Gastroesophageal sphincter (tissue), 3 donors: ENCODE measurements at regions not wholly inside any gene's neighbourhood (a gene's known extent, or its start where the extent isn't known, plus 50 kb on each side); places are given as distances from the start of the nearest gene placed in this dataset.

Experiments
- EP300 ChIP-seq: sonication (generic); formaldehyde crosslinking; IDR thresholded peaks from one replicate; pipeline ENCODE4 v1.6.1; 2017; ENCODE audit warnings: antibody characterized with exemption, mild to moderate bottlenecking
- POLR2A ChIP-seq, 2 donors: fragments of 450-650 bp; IDR thresholded peaks; one replicate each; pipeline ENCODE4 v1.6.1; 2017; ENCODE audit warnings: antibody characterized with exemption in 2 of 2, mild to moderate bottlenecking in 2 of 2, moderate library complexity in 1 of 2
- POLR2AphosphoS5 ChIP-seq: sonication (generic); formaldehyde crosslinking; IDR thresholded peaks from one replicate; pipeline ENCODE4 v1.6.1; 2017; ENCODE audit warnings: antibody characterized with exemption
- TF ChIP-seq, protein P1 (sequence below), 4 experiments: fragments of 200-600 bp in 2 of 4; fragments of 450-650 bp in 2 of 4; sonication (generic) in 1 of 4; IDR thresholded peaks; one replicate each; pipeline ENCODE4 v1.5.1; 2017 to 2019; ENCODE audit warnings: antibody characterized with exemption in 4 of 4, mild to moderate bottlenecking in 2 of 4, moderate library complexity in 2 of 4

DNA sequence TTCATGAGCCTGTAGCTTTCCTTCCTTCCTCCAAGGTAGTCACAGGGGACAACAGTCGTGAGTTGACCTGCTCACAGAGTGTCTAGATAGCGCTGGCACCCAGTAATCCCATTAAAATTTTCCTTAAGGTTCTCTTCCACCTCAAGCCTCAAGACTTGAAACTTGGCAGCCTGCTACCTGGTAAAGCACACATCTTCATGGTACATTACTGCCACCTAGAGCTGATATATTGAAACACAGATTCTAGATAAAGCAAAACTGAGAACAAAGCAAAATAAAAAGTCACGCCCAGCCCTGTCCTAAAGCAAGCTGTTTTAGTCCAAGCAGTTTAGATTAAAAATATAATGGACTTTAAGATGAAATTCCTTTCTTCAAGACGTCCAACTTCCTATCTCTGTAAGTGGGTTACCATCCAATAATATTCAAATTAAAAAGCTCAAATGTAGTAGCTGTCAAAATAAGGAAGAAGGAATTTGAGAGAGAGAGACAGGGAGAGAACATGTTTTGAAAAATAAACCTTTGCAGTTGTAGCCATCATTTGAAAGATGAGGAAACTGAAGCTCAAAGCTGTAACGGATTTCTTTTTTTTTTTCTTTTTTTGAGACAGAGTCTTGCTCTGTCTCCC, 50.7 kb upstream of the CD83 start:
- no peak for TF ChIP-seq POLR2A (IDR thresholded peaks at IDR 0.05)
- TF ChIP-seq, protein P1, sequence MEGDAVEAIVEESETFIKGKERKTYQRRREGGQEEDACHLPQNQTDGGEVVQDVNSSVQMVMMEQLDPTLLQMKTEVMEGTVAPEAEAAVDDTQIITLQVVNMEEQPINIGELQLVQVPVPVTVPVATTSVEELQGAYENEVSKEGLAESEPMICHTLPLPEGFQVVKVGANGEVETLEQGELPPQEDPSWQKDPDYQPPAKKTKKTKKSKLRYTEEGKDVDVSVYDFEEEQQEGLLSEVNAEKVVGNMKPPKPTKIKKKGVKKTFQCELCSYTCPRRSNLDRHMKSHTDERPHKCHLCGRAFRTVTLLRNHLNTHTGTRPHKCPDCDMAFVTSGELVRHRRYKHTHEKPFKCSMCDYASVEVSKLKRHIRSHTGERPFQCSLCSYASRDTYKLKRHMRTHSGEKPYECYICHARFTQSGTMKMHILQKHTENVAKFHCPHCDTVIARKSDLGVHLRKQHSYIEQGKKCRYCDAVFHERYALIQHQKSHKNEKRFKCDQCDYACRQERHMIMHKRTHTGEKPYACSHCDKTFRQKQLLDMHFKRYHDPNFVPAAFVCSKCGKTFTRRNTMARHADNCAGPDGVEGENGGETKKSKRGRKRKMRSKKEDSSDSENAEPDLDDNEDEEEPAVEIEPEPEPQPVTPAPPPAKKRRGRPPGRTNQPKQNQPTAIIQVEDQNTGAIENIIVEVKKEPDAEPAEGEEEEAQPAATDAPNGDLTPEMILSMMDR (IDR thresholded peaks at IDR 0.05) = peak; percentile 45 to 73 (median 68)
- TF ChIP-seq EP300 = no peak
- TF ChIP-seq POLR2AphosphoS5 = no peak
